ENCODE measurements at regions not wholly inside any gene's neighbourhood (a gene's known extent, or its start where the extent isn't known, plus 50 kb on each side); places are given as distances from the start of the nearest gene placed in this dataset.

GRCh38 chr3:161939918-161940620 is 443.5 kb downstream of the OTOL1 start:
- TF ChIP-seq CTCF (conservative IDR thresholded peaks at IDR 0.05; ENCODE audit: low read depth, low read length) (no peak), EZH2 (IDR thresholded peaks at IDR 0.05; ENCODE audit: borderline replicate concordance, low read depth, low read length, poor library complexity, severe bottlenecking) (no peak)

Data from A673 (cell line).